Cardiac fibroblast (primary cell): ENCODE measurements at regions not wholly inside any gene's neighbourhood (a gene's known extent, or its start where the extent isn't known, plus 50 kb on each side); places are given as distances from the start of the nearest gene placed in this dataset.

ENCODE experiments used
- DNase-seq, 2 donors: peaks; one replicate each; pipeline versions ENCODE4 v3.0.0 to v3.0.0-alpha.2; 2010; ENCODE audit warnings: low read depth in 2 of 2
- H3K4me3 ChIP-seq, 2 donors: replicated peaks in 1 of 2; 1 replicate in 1 of 2; 2 replicates in 1 of 2; pipeline ENCODE4 v1.5.1; 2011; ENCODE audit warnings: low read depth in 2 of 2, low read length in 2 of 2, mild to moderate bottlenecking in 2 of 2, moderate library complexity in 1 of 2
- CTCF ChIP-seq: IDR thresholded peaks from one replicate; pipeline ENCODE4 v1.5.1; 2011; ENCODE audit warnings: low read depth, mild to moderate bottlenecking, low read length, inconsistent platforms

GRCh38 chr4:170538821-170539473, 449.2 kb upstream of the AADAT start:
- no peak overlapping the region for H3K4me3 ChIP-seq
- TF ChIP-seq CTCF, result no peak
- no peak for DNase-seq

- H3K4me3 ChIP-seq, result no peak overlapping the region
- no peak for DNase-seq
- TF ChIP-seq CTCF, result no peak
Measured at GRCh38 chr4:170529748-170530722, 440.3 kb upstream of the AADAT start.

GRCh38 chr4:170526471-170526870, 436.7 kb upstream of the AADAT start:
- no peak for TF ChIP-seq CTCF
- no peak overlapping the region for H3K4me3 ChIP-seq
- no peak for DNase-seq

- no peak for TF ChIP-seq CTCF
- no peak for DNase-seq
- H3K4me3 ChIP-seq, result no peak overlapping the region
Measured at GRCh38 chr4:170522427-170522970, 432.7 kb upstream of the AADAT start.

- no peak overlapping the region for H3K4me3 ChIP-seq
- no peak for TF ChIP-seq CTCF
- DNase-seq, result no peak
Measured at GRCh38 chr4:170497689-170498088, 407.9 kb upstream of the AADAT start.

GRCh38 chr4:170497112-170497511, 407.4 kb upstream of the AADAT start:
- TF ChIP-seq CTCF, result no peak
- peak overlapping the region in 1 of 2 donors; percentile 43 for H3K4me3 ChIP-seq
- DNase-seq, result peak in 1 of 2 donors; percentile 0
